ENCODE measurements at regions not wholly inside any gene's neighbourhood (a gene's known extent, or its start where the extent isn't known, plus 50 kb on each side); places are given as distances from the start of the nearest gene placed in this dataset.

GRCh38 chr1:25167269-25168192, 64.8 kb downstream of the SYF2 start:
- intact Hi-C loops (cut with DNase I, micrococcal nuclease): no loop called here
- no peak for TF ChIP-seq CTCF (IDR thresholded peaks at IDR 0.05)
- ATAC-seq (peak; percentile 52), DNase-seq (peak in 2 of 3 donors; percentile 31 to 43)
- no peaks in the 10 kb centered on the region for H3K9me3 ChIP-seq
- peaks cover 26% of the 10 kb centered on the region for H3K4me1 ChIP-seq (ENCODE audit: low read depth)
- H3K4me3 ChIP-seq: no peak overlapping the region
- no peaks in the 10 kb centered on the region for H3K36me3 ChIP-seq (ENCODE audit: low read depth)

GRCh38 chr1:25166847-25167246, 65.5 kb downstream of the SYF2 start:
- TF ChIP-seq CTCF (IDR thresholded peaks at IDR 0.05): no peak
- Histone ChIP-seq H3K4me1 (ENCODE audit: low read depth) (peaks cover 26% of the 10 kb centered on the region), H3K4me3 (no peak overlapping the region), H3K9me3 (no peaks in the 10 kb centered on the region), H3K36me3 (ENCODE audit: low read depth) (no peaks in the 10 kb centered on the region)
- no peak for DNase-seq
- no peak for ATAC-seq
- intact Hi-C loops (cut with DNase I, micrococcal nuclease): no loop called here

GRCh38 chr1:25163986-25164385, 68.3 kb downstream of the SYF2 start:
- TF ChIP-seq CTCF (IDR thresholded peaks at IDR 0.05): no peak
- Histone ChIP-seq H3K9me3 (no peaks in the 10 kb centered on the region), H3K4me1 (ENCODE audit: low read depth) (peaks cover 18% of the 10 kb centered on the region), H3K4me3 (no peak overlapping the region), H3K36me3 (ENCODE audit: low read depth) (no peaks in the 10 kb centered on the region)
- DNase-seq (no peak), ATAC-seq (no peak)
- intact Hi-C loops (cut with DNase I, micrococcal nuclease): no loop called here

- Histone ChIP-seq H3K4me3 (no peak overlapping the region), H3K36me3 (ENCODE audit: low read depth) (no peaks in the 10 kb centered on the region), H3K4me1 (ENCODE audit: low read depth) (peaks cover 1% of the 10 kb centered on the region), H3K9me3 (no peaks in the 10 kb centered on the region)
- ATAC-seq: no peak
- no peak for DNase-seq
- intact Hi-C loops (cut with DNase I, micrococcal nuclease): no loop called here
- no peak for TF ChIP-seq CTCF (IDR thresholded peaks at IDR 0.05)
These were observed 70.3 kb downstream of the SYF2 start for GRCh38 chr1:25161981-25162380.

- H3K36me3 ChIP-seq (ENCODE audit: low read depth): no peaks in the 10 kb centered on the region
- DNase-seq: no peak
- TF ChIP-seq CTCF (IDR thresholded peaks at IDR 0.05): no peak
- intact Hi-C loops (cut with DNase I, micrococcal nuclease): no loop called here
- H3K4me3 ChIP-seq: no peak overlapping the region
- no peaks in the 10 kb centered on the region for H3K4me1 ChIP-seq (ENCODE audit: low read depth)
- no peaks in the 10 kb centered on the region for H3K9me3 ChIP-seq
- ATAC-seq: no peak
These were observed 74.5 kb downstream of the SYF2 start for GRCh38 chr1:25157846-25158245.

Data from mucosa of descending colon (tissue), 3 donors.